ENCODE measurements at regions not wholly inside any gene's neighbourhood (a gene's known extent, or its start where the extent isn't known, plus 50 kb on each side); places are given as distances from the start of the nearest gene placed in this dataset.

- no peak for DNase-seq (ENCODE audit: low spot score)
Measured at GRCh38 chr15:94917068-94917467, 685.7 kb downstream of the MCTP2 start.

- no peak for DNase-seq (ENCODE audit: low spot score)
Measured at GRCh38 chr15:94921936-94922335, 690.6 kb downstream of the MCTP2 start.

GRCh38 chr15:94924057-94924456 lies 692.7 kb downstream of the MCTP2 start:
- DNase-seq (ENCODE audit: low spot score) = no peak

GRCh38 chr15:94924971-94925598 lies 693.7 kb downstream of the MCTP2 start:
- no peak for DNase-seq (ENCODE audit: low spot score)

- DNase-seq (ENCODE audit: low spot score) = no peak
Measured at GRCh38 chr15:94925680-94926079, 694.3 kb downstream of the MCTP2 start.

GRCh38 chr15:94927003-94927402 lies 695.6 kb downstream of the MCTP2 start:
- DNase-seq (ENCODE audit: low spot score) = no peak

- no peak for DNase-seq (ENCODE audit: low spot score)
Measured at GRCh38 chr15:94929282-94929681, 697.9 kb downstream of the MCTP2 start.

GRCh38 chr15:94930441-94930840 lies 699.1 kb downstream of the MCTP2 start:
- DNase-seq (ENCODE audit: low spot score) = no peak

GRCh38 chr15:94930960-94931359 lies 699.6 kb downstream of the MCTP2 start:
- DNase-seq (ENCODE audit: low spot score) = no peak

GRCh38 chr15:94934440-94934839 lies 703.1 kb downstream of the MCTP2 start:
- DNase-seq (ENCODE audit: low spot score) = no peak

GRCh38 chr15:94937242-94937641 lies 705.9 kb downstream of the MCTP2 start:
- no peak for DNase-seq (ENCODE audit: low spot score)

GRCh38 chr15:94943888-94944287 lies 712.5 kb downstream of the MCTP2 start:
- no peak for DNase-seq (ENCODE audit: low spot score)

- no peak for DNase-seq (ENCODE audit: low spot score)
Measured at GRCh38 chr15:94951538-94951937, 720.2 kb downstream of the MCTP2 start.

- DNase-seq (ENCODE audit: low spot score) = no peak
Measured at GRCh38 chr15:94963953-94964352, 732.6 kb downstream of the MCTP2 start.

- DNase-seq (ENCODE audit: low spot score) = no peak
Measured at GRCh38 chr15:94965593-94965992, 734.2 kb downstream of the MCTP2 start.

- DNase-seq (ENCODE audit: low spot score) = no peak
Measured at GRCh38 chr15:94968133-94968532, 736.8 kb downstream of the MCTP2 start.

- no peak for DNase-seq (ENCODE audit: low spot score)
Measured at GRCh38 chr15:94970096-94970495, 738.7 kb downstream of the MCTP2 start.

- no peak for DNase-seq (ENCODE audit: low spot score)
Measured at GRCh38 chr15:94970802-94971201, 739.4 kb downstream of the MCTP2 start.

- peak; percentile 45 for DNase-seq (ENCODE audit: low spot score)
Measured at GRCh38 chr15:94972314-94972713, 741.0 kb downstream of the MCTP2 start.

GRCh38 chr15:94987085-94987484 lies 755.7 kb downstream of the MCTP2 start:
- no peak for DNase-seq (ENCODE audit: low spot score)

GRCh38 chr15:94991718-94992117 lies 760.4 kb downstream of the MCTP2 start:
- DNase-seq (ENCODE audit: low spot score) = no peak

GRCh38 chr15:95009635-95010034 lies 778.3 kb downstream of the MCTP2 start:
- no peak for DNase-seq (ENCODE audit: low spot score)

GRCh38 chr15:95013381-95013780 lies 782.0 kb downstream of the MCTP2 start:
- no peak for DNase-seq (ENCODE audit: low spot score)

GRCh38 chr15:95016511-95017229 lies 785.3 kb downstream of the MCTP2 start:
- no peak for DNase-seq (ENCODE audit: low spot score)
